Neuronal stem cell (in vitro differentiated cells): ENCODE measurements at regions not wholly inside any gene's neighbourhood (a gene's known extent, or its start where the extent isn't known, plus 50 kb on each side); places are given as distances from the start of the nearest gene placed in this dataset.
"Not testable (repeated sequence)": the region's sequence is repeated elsewhere in the genome, so short reads cannot be mapped to it uniquely, and the experiment has no call there.

Source experiments
- DNase-seq: peaks from one replicate; pipeline ENCODE4 v3.0.0-alpha.2; 2013; ENCODE audit warnings: low spot score
- H2AFZ ChIP-seq: one replicate; pipeline ENCODE4 v1.6.1; 2013; ENCODE audit warnings: mild to moderate bottlenecking, low read length, inconsistent platforms
- H2AK5ac ChIP-seq: 2 replicates; pipeline ENCODE4 v1.6.1; 2013; ENCODE audit warnings: low read depth, mild to moderate bottlenecking, inconsistent platforms, low read length, moderate library complexity, mixed read lengths
- H2BK120ac ChIP-seq: 2 replicates; pipeline ENCODE4 v1.6.1; 2013; ENCODE audit warnings: low read depth, mild to moderate bottlenecking, inconsistent platforms, low read length, moderate library complexity, mixed read lengths
- H2BK12ac ChIP-seq: one replicate; pipeline ENCODE4 v1.6.1; 2013; ENCODE audit warnings: low read length, inconsistent platforms
- H2BK15ac ChIP-seq: 2 replicates; pipeline ENCODE4 v1.6.1; 2013; ENCODE audit warnings: mild to moderate bottlenecking, low read length, inconsistent platforms, mixed read lengths
- H2BK5ac ChIP-seq: one replicate; pipeline ENCODE4 v1.6.1; 2013; ENCODE audit warnings: inconsistent platforms, mild to moderate bottlenecking, low read length, moderate library complexity
- H3K14ac ChIP-seq: one replicate; pipeline ENCODE4 v1.6.1; 2013; ENCODE audit warnings: low read length, inconsistent platforms
- H3K18ac ChIP-seq: 2 replicates; pipeline ENCODE4 v1.6.1; 2013; ENCODE audit warnings: low read length, inconsistent platforms
- H3K23ac ChIP-seq: 2 replicates; pipeline ENCODE4 v1.6.1; 2013; ENCODE audit warnings: low read depth, mild to moderate bottlenecking, mixed read lengths, low read length, inconsistent platforms; ENCODE audit not compliant: poor library complexity
- H3K27ac ChIP-seq: replicated peaks from 3 replicates; pipeline ENCODE4 v1.5.1; 2013; ENCODE audit warnings: low read length, inconsistent platforms
- H3K27me3 ChIP-seq, 3 experiments: 2 replicates each; pipeline ENCODE4 v1.6.1; 2013; ENCODE audit warnings: low read length in 3 of 3, mild to moderate bottlenecking in 2 of 3, inconsistent platforms in 1 of 3, low read depth in 1 of 3, mixed read lengths in 1 of 3, moderate library complexity in 1 of 3; ENCODE audit not compliant: control insufficient read depth in 3 of 3, insufficient read depth in 3 of 3
- H3K36me3 ChIP-seq, 2 donors: replicated peaks in 1 of 2; 2 replicates each; pipeline ENCODE4 v1.6.1; 2013; ENCODE audit warnings: low read length in 2 of 2; ENCODE audit not compliant: control insufficient read depth in 2 of 2, insufficient read depth in 2 of 2
- H3K4ac ChIP-seq: 2 replicates; pipeline ENCODE4 v1.6.1; 2013; ENCODE audit warnings: inconsistent platforms, mild to moderate bottlenecking, low read length, moderate library complexity
- H3K4me1 ChIP-seq, 2 donors: 1 replicate in 1 of 2; 2 replicates in 1 of 2; pipeline ENCODE4 v1.6.1; 2013; ENCODE audit warnings: low read length in 2 of 2, low read depth in 1 of 2; ENCODE audit not compliant: control insufficient read depth in 2 of 2, insufficient read depth in 1 of 2
- H3K4me2 ChIP-seq: one replicate; pipeline ENCODE4 v1.6.1; 2013; ENCODE audit warnings: mild to moderate bottlenecking, low read length, inconsistent platforms; ENCODE audit not compliant: insufficient read depth, poor library complexity, severe bottlenecking
- H3K4me3 ChIP-seq, 2 donors: 2 replicates each; pipeline ENCODE4 v1.5.1; 2013; ENCODE audit warnings: low read length in 2 of 2, mild to moderate bottlenecking in 2 of 2, inconsistent platforms in 1 of 2, moderate library complexity in 1 of 2
- H3K79me1 ChIP-seq: one replicate; pipeline ENCODE4 v1.6.1; 2013; ENCODE audit warnings: low read depth, mild to moderate bottlenecking, inconsistent platforms, low read length, moderate library complexity
- H3K9ac ChIP-seq: one replicate; pipeline ENCODE4 v1.6.1; 2013; ENCODE audit warnings: mild to moderate bottlenecking, low read depth, low read length, inconsistent platforms; ENCODE audit not compliant: poor library complexity
- H3K9me3 ChIP-seq, 2 donors: replicated peaks in 1 of 2; 2 replicates each; pipeline versions ENCODE3 to v1.6.1; 2013; ENCODE audit warnings: low read length in 2 of 2, mild to moderate bottlenecking in 2 of 2, inconsistent platforms in 1 of 2, low read depth in 1 of 2, mixed read lengths in 1 of 2, moderate library complexity in 1 of 2; ENCODE audit not compliant: control insufficient read depth in 2 of 2, insufficient read depth in 1 of 2
- H4K8ac ChIP-seq: one replicate; pipeline ENCODE4 v1.6.1; 2013; ENCODE audit warnings: low read depth, mild to moderate bottlenecking, inconsistent platforms, low read length, moderate library complexity
- H4K91ac ChIP-seq: one replicate; pipeline ENCODE4 v1.6.1; 2013; ENCODE audit warnings: low read length, low read depth, mild to moderate bottlenecking, inconsistent platforms; ENCODE audit not compliant: poor library complexity
- WGBS, 2 donors: extraction: QIAGEN DNeasy Blood & Tissue Kit; methylation state at CpG; one replicate each; pipeline ENCODE4 v1.1.7; 2013; ENCODE audit warnings: missing lambda C conversion rate in 2 of 2, mixed read lengths in 1 of 2; ENCODE audit not compliant: insufficient read length in 2 of 2, insufficient replicate concordance in 1 of 2; ENCODE audit errors: extremely low coverage in 2 of 2; 5-methylcytosine and 5-hydroxymethylcytosine counted together

DNA sequence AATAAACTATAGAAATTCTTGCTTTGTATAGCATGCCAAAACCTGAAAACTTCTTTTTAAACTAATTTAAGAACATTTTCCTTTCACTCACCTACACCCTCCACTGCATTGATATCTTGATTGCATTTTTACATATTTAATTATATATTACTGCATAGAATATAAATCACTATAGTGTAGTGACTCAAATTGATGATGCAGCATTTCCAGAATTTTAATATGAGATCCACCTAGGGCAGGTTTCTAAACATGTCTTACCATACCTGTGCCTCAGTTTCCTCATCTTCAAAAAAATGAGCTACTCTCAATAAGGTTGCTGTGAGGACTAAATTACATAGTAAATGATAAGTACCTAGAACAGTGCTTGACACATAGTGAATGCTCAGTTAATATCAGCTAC is 881.5 kb downstream of the RPS29 start:
- no peak overlapping the region for H3K14ac ChIP-seq
- no peak overlapping the region for H4K91ac ChIP-seq
- DNase-seq: no peak
- no peak overlapping the region for H3K23ac ChIP-seq
- no peaks in the 10 kb centered on the region for H3K79me1 ChIP-seq
- no peak overlapping the region for H2BK120ac ChIP-seq
- no peaks in the 10 kb centered on the region for H3K4me1 ChIP-seq
- no peak overlapping the region for H3K4me2 ChIP-seq
- H2BK5ac ChIP-seq: no peak overlapping the region
- H3K18ac ChIP-seq: no peak overlapping the region
- H2AFZ ChIP-seq: no peak overlapping the region
- H3K36me3 ChIP-seq: no peaks in the 10 kb centered on the region
- no peak overlapping the region for H3K9ac ChIP-seq
- no peak overlapping the region for H4K8ac ChIP-seq
- no peak overlapping the region for H2BK15ac ChIP-seq
- H3K27me3 ChIP-seq: no peaks in the 10 kb centered on the region
- H3K9me3 ChIP-seq: no peaks in the 10 kb centered on the region
- no peak overlapping the region for H3K4me3 ChIP-seq
- H3K4ac ChIP-seq: no peak overlapping the region
- no peak overlapping the region for H2AK5ac ChIP-seq
- no peak overlapping the region for H3K27ac ChIP-seq
- no peak overlapping the region for H2BK12ac ChIP-seq

DNA sequence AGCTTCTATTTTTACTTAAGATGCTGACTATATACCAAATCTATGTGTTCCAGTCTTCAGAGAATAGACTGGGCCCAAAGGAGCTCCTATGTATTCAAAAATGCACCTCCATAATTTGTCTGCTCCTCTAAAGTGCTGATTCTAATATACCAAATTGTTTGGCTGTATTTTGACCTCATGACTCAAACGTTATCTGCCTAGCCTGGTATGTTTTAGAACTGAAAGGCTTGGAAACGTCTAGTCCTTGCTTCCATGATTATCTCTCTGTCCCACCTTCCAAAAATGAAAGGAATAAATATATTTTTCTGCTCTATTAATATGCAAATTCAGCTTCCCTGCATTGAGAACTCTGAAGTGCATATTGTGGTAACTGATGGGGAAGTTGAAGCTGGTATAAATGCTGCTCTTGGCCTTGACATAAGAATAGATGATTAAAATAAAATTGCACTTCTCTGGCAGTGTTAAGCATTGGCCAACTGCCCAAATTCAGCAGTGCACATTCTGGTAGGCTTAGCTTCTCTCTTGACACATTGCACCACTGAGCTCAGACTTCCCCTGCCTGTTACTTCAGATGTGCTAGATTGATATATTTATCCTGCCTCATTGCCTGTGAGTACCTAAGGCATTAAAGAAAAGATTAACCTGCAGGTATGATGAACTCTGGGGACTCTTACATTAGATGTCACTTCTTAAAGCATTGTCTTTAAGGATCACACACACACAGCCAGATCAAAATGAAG is 882.3 kb downstream of the RPS29 start:
- no peaks in the 10 kb centered on the region for H3K9me3 ChIP-seq
- no peak for DNase-seq
- no peak overlapping the region for H3K9ac ChIP-seq
- no peaks in the 10 kb centered on the region for H3K27me3 ChIP-seq
- no peak overlapping the region for H3K18ac ChIP-seq
- no peak overlapping the region for H2AK5ac ChIP-seq
- H2BK120ac ChIP-seq: no peak overlapping the region
- H3K4me3 ChIP-seq: no peak overlapping the region
- H3K4me1 ChIP-seq: no peaks in the 10 kb centered on the region
- no peak overlapping the region for H3K23ac ChIP-seq
- no peak overlapping the region for H2AFZ ChIP-seq
- H2BK15ac ChIP-seq: no peak overlapping the region
- no peak overlapping the region for H3K4me2 ChIP-seq
- no peak overlapping the region for H2BK5ac ChIP-seq
- no peak overlapping the region for H2BK12ac ChIP-seq
- no peak overlapping the region for H3K27ac ChIP-seq
- no peaks in the 10 kb centered on the region for H3K79me1 ChIP-seq
- no peak overlapping the region for H3K4ac ChIP-seq
- WGBS, 2 donors: no CpG with 5 or more reads among the region's 2 CpGs
- no peak overlapping the region for H4K91ac ChIP-seq
- no peaks in the 10 kb centered on the region for H3K36me3 ChIP-seq
- H4K8ac ChIP-seq: no peak overlapping the region
- H3K14ac ChIP-seq: no peak overlapping the region

DNA sequence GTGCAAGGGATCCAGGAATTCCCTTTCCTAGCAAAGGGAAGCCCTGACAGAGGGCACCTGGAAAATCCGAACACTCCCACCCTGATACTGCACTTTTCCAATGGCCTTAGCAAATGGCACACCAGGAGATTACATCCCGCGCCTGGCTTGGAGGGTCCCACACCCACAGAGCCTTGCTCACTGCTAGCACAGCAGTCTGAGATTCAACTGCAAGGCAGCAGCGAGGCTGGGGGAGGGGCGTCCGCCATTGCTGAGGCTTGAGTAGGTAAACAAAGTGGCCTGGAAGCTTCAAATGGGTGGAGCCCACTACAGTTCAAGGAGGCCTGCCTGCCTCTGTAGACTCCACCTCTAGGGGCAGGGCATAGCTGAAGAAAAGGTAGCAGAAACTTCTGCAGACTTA is 888.8 kb downstream of the RPS29 start:
- H4K8ac ChIP-seq, H2BK15ac ChIP-seq, H3K79me1 ChIP-seq, H3K4me3 ChIP-seq, H3K27me3 ChIP-seq, H3K4me1 ChIP-seq, H2BK120ac ChIP-seq, DNase-seq, H3K9ac ChIP-seq, H3K36me3 ChIP-seq, H2BK12ac ChIP-seq, H3K27ac ChIP-seq, H2AFZ ChIP-seq, H4K91ac ChIP-seq, H3K14ac ChIP-seq, H3K4ac ChIP-seq, H3K23ac ChIP-seq, H3K4me2 ChIP-seq, H3K18ac ChIP-seq, H3K9me3 ChIP-seq, H2AK5ac ChIP-seq, H2BK5ac ChIP-seq: not testable (repeated sequence)
- no CpG with 5 or more reads among the region's 6 CpGs for WGBS, 2 donors

DNA sequence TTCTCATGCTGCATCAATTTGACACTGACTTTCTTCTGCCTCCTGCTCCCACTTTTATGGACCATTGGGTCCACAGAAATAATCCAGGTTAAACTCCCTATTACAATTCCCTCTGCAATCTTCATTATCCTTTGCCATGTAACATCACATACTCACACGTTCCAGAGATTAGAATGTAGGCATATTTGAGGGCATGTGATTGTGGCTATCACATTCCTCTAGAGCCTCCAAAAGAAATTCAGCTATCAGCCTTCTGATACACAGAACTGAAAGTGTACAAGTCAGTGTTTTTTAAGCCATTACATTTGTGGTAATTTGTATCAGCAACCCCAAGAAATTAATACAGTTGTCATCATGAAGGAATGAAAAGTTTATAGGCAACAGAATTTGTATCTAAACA is 892.4 kb downstream of the RPS29 start:
- no peak overlapping the region for H3K18ac ChIP-seq
- no peak overlapping the region for H2BK120ac ChIP-seq
- no peaks in the 10 kb centered on the region for H3K9me3 ChIP-seq
- H3K4ac ChIP-seq: no peak overlapping the region
- no peak overlapping the region for H2BK15ac ChIP-seq
- H3K4me1 ChIP-seq: no peaks in the 10 kb centered on the region
- H3K27me3 ChIP-seq: no peaks in the 10 kb centered on the region
- H3K14ac ChIP-seq: no peak overlapping the region
- no peak overlapping the region for H2BK5ac ChIP-seq
- no peak for DNase-seq
- no peak overlapping the region for H2BK12ac ChIP-seq
- no peak overlapping the region for H2AFZ ChIP-seq
- no peak overlapping the region for H3K23ac ChIP-seq
- H4K8ac ChIP-seq: no peak overlapping the region
- H2AK5ac ChIP-seq: no peak overlapping the region
- no peak overlapping the region for H3K4me3 ChIP-seq
- H3K9ac ChIP-seq: no peak overlapping the region
- H3K36me3 ChIP-seq: no peaks in the 10 kb centered on the region
- no CpG with 5 or more reads among the region's 1 CpG for WGBS, 2 donors
- H4K91ac ChIP-seq: no peak overlapping the region
- H3K4me2 ChIP-seq: no peak overlapping the region
- no peaks in the 10 kb centered on the region for H3K79me1 ChIP-seq
- H3K27ac ChIP-seq: no peak overlapping the region
